Body of pancreas (tissue), 4 donors: ENCODE measurements at regions not wholly inside any gene's neighbourhood (a gene's known extent, or its start where the extent isn't known, plus 50 kb on each side); places are given as distances from the start of the nearest gene placed in this dataset.
A peak's percentile ranks its signal among the peaks of the same experiment; 100 is the strongest.

Experiments used
- ATAC-seq: fragments of 150-250 bp; one replicate; pipeline ENCODE4 v1.9.1; 2016
- DNase-seq, 4 donors: peaks; one replicate each; pipeline ENCODE4 v3.0.0-alpha.2; 2019
- H3K27ac ChIP-seq, 4 donors: fragments of 200-600 bp; sonication (generic); 1 replicate in 3 of 4; 2 replicates in 1 of 4; pipeline versions ENCODE4 v1.5.1 to v1.6.1; 2016 to 2019; ENCODE audit warnings: mild to moderate bottlenecking in 1 of 4, mixed read lengths in 1 of 4, moderate library complexity in 1 of 4
- H3K27me3 ChIP-seq, 2 donors: fragments of 200-600 bp; sonication (generic); one replicate each; pipeline ENCODE4 v1.6.0; 2016; ENCODE audit warnings: mild to moderate bottlenecking in 1 of 2
- H3K36me3 ChIP-seq, 2 donors: fragments of 200-600 bp; sonication (generic); replicated peaks in 1 of 2; 2 replicates each; pipeline ENCODE4 v1.5.1; 2016; ENCODE audit warnings: low read depth in 2 of 2; ENCODE audit not compliant: insufficient read depth in 1 of 2
- H3K4me1 ChIP-seq: fragments of 200-600 bp; sonication (generic); one replicate; pipeline ENCODE4 v1.6.0; 2016
- H3K4me3 ChIP-seq, 2 donors: fragments of 200-600 bp; sonication (generic); 1 replicate in 1 of 2; 2 replicates in 1 of 2; pipeline ENCODE4 v1.5.1; 2016 to 2019
- H3K9me3 ChIP-seq, 3 donors: fragments of 200-600 bp; sonication (generic); 1 replicate in 2 of 3; 2 replicates in 1 of 3; pipeline ENCODE4 v1.5.1; 2016
- POLR2A ChIP-seq, 3 donors: fragments of 450-650 bp; IDR thresholded peaks; one replicate each; pipeline ENCODE4 v1.6.1; 2016; ENCODE audit warnings: antibody characterized with exemption in 3 of 3, mild to moderate bottlenecking in 2 of 3
- WGBS, 2 donors: methylation state at CpG; one replicate each; pipeline ENCODE4 v1.1.5; 2017; 5-methylcytosine and 5-hydroxymethylcytosine counted together
- intact Hi-C: fragments of 100-400 bp; cut with DNase I; formaldehyde crosslinking; loops from one replicate; pipeline ENCODE4 v1.15.1; 2023
- TF ChIP-seq, protein P1 (sequence below), 7 experiments: fragments of 450-650 bp in 4 of 7; fragments of 200-600 bp in 3 of 7; sonication (generic) in 3 of 7; IDR thresholded peaks; one replicate each; pipeline ENCODE4 v1.5.1; 2016 to 2019; ENCODE audit warnings: antibody characterized with exemption in 7 of 7

DNA sequence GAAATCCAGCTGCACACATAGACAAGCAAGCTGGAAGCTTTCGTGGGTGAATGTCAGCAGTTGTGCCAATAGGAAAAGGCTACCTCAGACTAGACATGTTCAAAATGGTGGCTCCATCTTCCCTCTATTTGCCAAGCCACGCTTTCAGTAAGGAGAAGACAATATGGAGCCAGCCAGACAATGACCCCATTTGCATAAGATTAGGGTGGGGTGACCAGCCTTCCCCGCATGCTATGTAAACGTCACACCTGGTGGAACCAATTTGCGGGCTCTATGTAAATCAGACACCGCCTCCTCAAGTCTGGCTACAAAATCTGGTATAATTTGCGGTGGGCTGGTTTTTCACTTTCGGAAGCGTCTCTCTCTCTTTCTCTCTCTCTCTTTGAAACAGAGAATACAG, 297.4 kb upstream of the PCDH15 start:
- no peak for ATAC-seq
- Histone ChIP-seq H3K27ac (no peak overlapping the region), H3K36me3 (no peaks in the 10 kb centered on the region), H3K4me1 (no peaks in the 10 kb centered on the region), H3K27me3 (no peaks in the 10 kb centered on the region), H3K4me3 (no peak overlapping the region), H3K9me3 (no peaks in the 10 kb centered on the region)
- intact Hi-C loops, result no loop called here
- TF ChIP-seq POLR2A (IDR thresholded peaks at IDR 0.05), result no peak
- DNase-seq, result no peak
- WGBS, 2 donors, result 72 to 76% methylated on average over 9 of the region's 9 CpGs

DNA sequence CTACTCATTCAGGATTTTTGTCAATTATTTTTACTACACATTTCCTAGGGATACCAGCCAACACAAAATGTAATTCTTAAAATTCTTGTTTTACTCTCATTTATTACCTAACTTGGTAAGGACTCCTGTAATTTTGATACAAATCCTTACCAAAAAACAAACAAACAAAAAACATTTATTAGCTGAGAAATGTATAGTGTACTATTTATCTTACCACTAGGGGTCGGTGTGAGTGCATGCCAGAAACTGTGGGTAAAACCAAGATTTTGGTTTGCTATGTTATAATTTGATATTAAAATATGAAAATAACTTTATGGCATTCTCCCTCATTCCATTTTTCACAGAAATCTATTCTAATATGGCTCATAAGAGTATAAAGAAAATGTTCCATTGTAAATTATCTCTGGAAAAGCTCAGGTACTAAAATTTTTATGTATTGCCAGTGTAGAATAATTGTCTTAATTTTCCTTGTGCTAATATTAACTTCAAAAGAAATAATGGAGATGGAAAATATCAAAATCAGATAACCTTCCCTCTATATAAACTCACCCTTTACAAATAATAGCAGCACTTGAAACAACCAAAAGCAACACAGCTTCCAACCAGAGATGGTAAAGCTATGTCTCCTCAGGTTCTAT, 290.8 kb upstream of the PCDH15 start:
- DNase-seq (no peak), ATAC-seq (no peak)
- WGBS, 2 donors, result 0 to 2% methylated on average over 1 of the region's 1 CpG
- intact Hi-C loops, result no loop called here
- Histone ChIP-seq H3K9me3 (no peaks in the 10 kb centered on the region), H3K4me3 (no peak overlapping the region), H3K27ac (no peak overlapping the region), H3K27me3 (no peaks in the 10 kb centered on the region), H3K4me1 (no peaks in the 10 kb centered on the region), H3K36me3 (no peaks in the 10 kb centered on the region)
- TF ChIP-seq POLR2A (IDR thresholded peaks at IDR 0.05), result no peak
- TF ChIP-seq, protein P1, sequence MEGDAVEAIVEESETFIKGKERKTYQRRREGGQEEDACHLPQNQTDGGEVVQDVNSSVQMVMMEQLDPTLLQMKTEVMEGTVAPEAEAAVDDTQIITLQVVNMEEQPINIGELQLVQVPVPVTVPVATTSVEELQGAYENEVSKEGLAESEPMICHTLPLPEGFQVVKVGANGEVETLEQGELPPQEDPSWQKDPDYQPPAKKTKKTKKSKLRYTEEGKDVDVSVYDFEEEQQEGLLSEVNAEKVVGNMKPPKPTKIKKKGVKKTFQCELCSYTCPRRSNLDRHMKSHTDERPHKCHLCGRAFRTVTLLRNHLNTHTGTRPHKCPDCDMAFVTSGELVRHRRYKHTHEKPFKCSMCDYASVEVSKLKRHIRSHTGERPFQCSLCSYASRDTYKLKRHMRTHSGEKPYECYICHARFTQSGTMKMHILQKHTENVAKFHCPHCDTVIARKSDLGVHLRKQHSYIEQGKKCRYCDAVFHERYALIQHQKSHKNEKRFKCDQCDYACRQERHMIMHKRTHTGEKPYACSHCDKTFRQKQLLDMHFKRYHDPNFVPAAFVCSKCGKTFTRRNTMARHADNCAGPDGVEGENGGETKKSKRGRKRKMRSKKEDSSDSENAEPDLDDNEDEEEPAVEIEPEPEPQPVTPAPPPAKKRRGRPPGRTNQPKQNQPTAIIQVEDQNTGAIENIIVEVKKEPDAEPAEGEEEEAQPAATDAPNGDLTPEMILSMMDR (IDR thresholded peaks at IDR 0.05), result peak; percentile 39 to 78 (median 65)

DNA sequence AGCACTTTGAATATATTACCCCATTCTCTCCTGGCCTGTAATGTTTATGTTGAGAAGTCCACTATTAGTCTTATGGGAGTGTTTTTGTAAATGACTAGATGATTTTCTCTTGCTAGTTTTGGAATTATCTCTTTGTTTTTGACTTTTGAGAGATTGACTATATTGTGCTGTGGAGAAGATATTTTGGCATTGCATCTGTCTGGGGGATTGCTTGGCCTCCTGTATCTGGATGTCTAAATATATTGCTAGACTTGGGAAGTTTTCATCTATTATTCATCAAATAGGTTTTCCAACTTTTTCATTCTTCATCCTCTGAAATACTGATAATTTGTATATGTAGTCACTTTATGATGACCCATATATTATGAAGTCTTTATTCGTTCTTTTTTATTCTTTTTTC, 277.1 kb upstream of the PCDH15 start:
- H3K27ac ChIP-seq, result no peak overlapping the region
- intact Hi-C loops, result no loop called here
- H3K36me3 ChIP-seq, result no peaks in the 10 kb centered on the region
- DNase-seq, result no peak
- H3K9me3 ChIP-seq, result no peaks in the 10 kb centered on the region
- no peak for ATAC-seq
- H3K27me3 ChIP-seq, result no peaks in the 10 kb centered on the region
- H3K4me1 ChIP-seq, result no peaks in the 10 kb centered on the region
- no peak overlapping the region for H3K4me3 ChIP-seq
- WGBS, 2 donors, result 37 to 41% methylated on average over 1 of the region's 1 CpG
- TF ChIP-seq, protein P1 (IDR thresholded peaks at IDR 0.05), result no peak
- no peak for TF ChIP-seq POLR2A (IDR thresholded peaks at IDR 0.05)

DNA sequence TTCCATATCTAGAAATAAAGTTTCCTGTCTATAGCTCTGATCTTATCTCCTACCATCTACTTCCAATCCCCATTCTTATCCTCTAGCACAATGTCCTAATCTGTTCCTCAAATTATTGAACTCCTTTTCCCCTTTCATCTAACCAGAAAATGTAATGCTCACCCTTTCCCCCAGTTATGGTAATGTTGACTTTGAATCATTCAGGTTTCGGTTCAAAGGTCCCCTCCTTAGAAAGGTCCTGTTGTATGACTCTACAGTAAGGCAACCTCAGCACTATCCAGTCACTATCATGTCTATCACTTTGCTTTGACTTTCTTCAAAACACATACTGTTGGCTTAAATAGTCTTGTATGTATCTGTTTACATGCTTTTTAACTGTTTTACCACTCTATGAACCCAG, 264.2 kb upstream of the PCDH15 start:
- no peak for DNase-seq
- Histone ChIP-seq H3K27me3 (no peaks in the 10 kb centered on the region), H3K27ac (no peak overlapping the region), H3K36me3 (no peaks in the 10 kb centered on the region), H3K4me1 (no peaks in the 10 kb centered on the region), H3K9me3 (no peaks in the 10 kb centered on the region), H3K4me3 (no peak overlapping the region)
- TF ChIP-seq POLR2A (IDR thresholded peaks at IDR 0.05), result no peak
- WGBS, 2 donors, result 63 to 79% methylated on average over 1 of the region's 1 CpG
- intact Hi-C loops, result no loop called here
- no peak for ATAC-seq

DNA sequence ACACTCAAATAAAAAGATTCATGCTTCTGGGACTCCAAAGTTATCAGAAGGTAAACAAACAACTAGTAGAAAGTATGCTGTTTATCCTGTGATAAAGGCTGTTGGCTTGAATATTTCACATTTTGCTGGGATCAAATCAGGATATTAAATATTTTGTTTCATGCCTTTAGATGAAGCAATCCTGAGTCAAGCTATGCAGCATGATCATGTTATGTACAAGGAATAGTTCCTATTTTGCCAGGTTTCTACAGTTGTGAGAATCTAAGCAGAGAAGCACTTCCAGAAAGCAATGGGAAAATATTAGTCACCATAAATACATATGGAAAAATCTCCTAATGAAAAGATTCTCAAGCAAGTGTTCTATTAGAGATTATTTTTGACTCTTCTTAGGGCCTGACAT, 262.8 kb upstream of the PCDH15 start:
- DNase-seq (no peak), ATAC-seq (no peak)
- TF ChIP-seq, protein P1 (IDR thresholded peaks at IDR 0.05), result no peak
- TF ChIP-seq POLR2A (IDR thresholded peaks at IDR 0.05), result no peak
- intact Hi-C loops, result no loop called here
- Histone ChIP-seq H3K9me3 (no peaks in the 10 kb centered on the region), H3K27me3 (no peaks in the 10 kb centered on the region), H3K4me1 (no peaks in the 10 kb centered on the region), H3K36me3 (no peaks in the 10 kb centered on the region), H3K27ac (no peak overlapping the region), H3K4me3 (no peak overlapping the region)

DNA sequence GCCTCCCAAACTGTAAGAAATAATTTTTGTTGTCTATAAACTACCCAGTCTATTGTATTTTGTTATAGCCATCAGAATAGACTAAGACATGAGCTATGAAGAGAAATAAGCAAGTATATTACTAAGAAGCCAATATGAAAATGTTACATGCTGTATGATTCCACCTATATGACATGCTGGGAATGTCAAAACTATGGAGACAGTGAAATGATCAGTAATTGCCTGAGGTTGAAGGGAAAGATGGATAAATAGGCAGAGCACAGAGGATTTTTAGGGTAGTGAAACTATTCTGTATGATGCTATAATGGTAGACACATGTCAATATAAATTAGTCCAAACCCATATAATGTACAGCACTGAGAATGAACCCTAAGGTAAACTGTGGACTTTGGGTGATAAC, 261.3 kb upstream of the PCDH15 start:
- TF ChIP-seq POLR2A (IDR thresholded peaks at IDR 0.05), result no peak
- TF ChIP-seq, protein P1 (IDR thresholded peaks at IDR 0.05), result no peak
- Histone ChIP-seq H3K4me3 (no peak overlapping the region), H3K4me1 (no peaks in the 10 kb centered on the region), H3K27me3 (no peaks in the 10 kb centered on the region), H3K27ac (no peak overlapping the region), H3K9me3 (no peaks in the 10 kb centered on the region), H3K36me3 (no peaks in the 10 kb centered on the region)
- intact Hi-C loops, result no loop called here
- DNase-seq (no peak), ATAC-seq (no peak)
